SU-DHL-6 (cell line): ENCODE measurements at regions not wholly inside any gene's neighbourhood (a gene's known extent, or its start where the extent isn't known, plus 50 kb on each side); places are given as distances from the start of the nearest gene placed in this dataset.
A peak's percentile ranks its signal among the peaks of the same experiment; 100 is the strongest.

Experiments
- H2AFZ ChIP-seq: fragments of 200-600 bp; sonication (generic); 2 replicates; pipeline ENCODE4 v1.6.1; 2014; ENCODE audit warnings: low read depth, mild to moderate bottlenecking, moderate library complexity, mixed read lengths, antibody characterized with exemption, low read length; ENCODE audit not compliant: severe bottlenecking
- H3F3A ChIP-seq: fragments of 200-600 bp; shearing (Covaris generic); 2 replicates; pipeline ENCODE4 v1.6.0; 2016; ENCODE audit warnings: antibody characterized with exemption, mild to moderate bottlenecking; ENCODE audit not compliant: insufficient read depth
- H3K27ac ChIP-seq: fragments of 200-600 bp; sonication (generic); 2 replicates; pipeline ENCODE4 v1.5.1; 2016; ENCODE audit warnings: low read depth, mild to moderate bottlenecking, low read length, moderate library complexity, mixed read lengths
- H3K27me3 ChIP-seq: fragments of 200-600 bp; sonication (generic), shearing (Covaris generic); 2 replicates; pipeline ENCODE4 v1.6.0; 2014; ENCODE audit warnings: mild to moderate bottlenecking, low read length
- H3K36me3 ChIP-seq: fragments of 200-600 bp; sonication (generic); 2 replicates; pipeline ENCODE4 v1.6.1; 2014; ENCODE audit warnings: mild to moderate bottlenecking, low read length, mixed read lengths
- H3K4me2 ChIP-seq: fragments of 300-600, 200-600 bp; shearing (Covaris generic), sonication (generic); 2 replicates; pipeline ENCODE4 v1.6.0; 2014; ENCODE audit warnings: low read length, low read depth, mild to moderate bottlenecking; ENCODE audit not compliant: poor library complexity, severe bottlenecking
- H3K4me3 ChIP-seq: fragments of 200-600 bp; sonication (generic); 2 replicates; pipeline ENCODE4 v1.5.1; 2014; ENCODE audit warnings: antibody characterized with exemption, low read length, mild to moderate bottlenecking, mixed read lengths; ENCODE audit not compliant: insufficient read depth, poor library complexity, severe bottlenecking
- H3K79me2 ChIP-seq: fragments of 200-600 bp; sonication (generic); 2 replicates; pipeline ENCODE4 v1.6.1; 2014; ENCODE audit warnings: mild to moderate bottlenecking, low read length, moderate library complexity; ENCODE audit not compliant: insufficient read depth
- H3K9ac ChIP-seq: fragments of 200-600 bp; sonication (generic); 2 replicates; pipeline ENCODE4 v1.7.0; 2014; ENCODE audit warnings: mild to moderate bottlenecking, low read length
- H3K9me2 ChIP-seq: fragments of 200-600 bp; sonication (generic); replicated peaks from 2 replicates; pipeline ENCODE4 v1.6.1; 2014; ENCODE audit warnings: low read length; ENCODE audit not compliant: insufficient read depth
- H3K9me3 ChIP-seq: fragments of 200-600 bp; sonication (generic); 2 replicates; pipeline ENCODE4 v1.6.1; 2014; ENCODE audit warnings: low read length, mixed read lengths; ENCODE audit not compliant: insufficient read depth
- H4K20me1 ChIP-seq: fragments of 200-600 bp; sonication (generic); 2 replicates; pipeline ENCODE4 v1.6.1; 2014; ENCODE audit warnings: low read depth, mild to moderate bottlenecking, antibody characterized with exemption, low read length, moderate library complexity, mixed read lengths
- EZH2phosphoT487 ChIP-seq: fragments of 200-600 bp; sonication (generic), shearing (Covaris generic); conservative IDR thresholded peaks from 2 replicates; pipeline ENCODE4 v1.6.1; 2018; ENCODE audit warnings: mild to moderate bottlenecking, antibody characterized with exemption, low read length, moderate library complexity, mixed read lengths
- TF ChIP-seq, protein P1 (sequence below): fragments of 200-600 bp; sonication (generic); IDR thresholded peaks from one replicate; pipeline ENCODE4 v1.5.1; 2017; ENCODE audit warnings: antibody characterized with exemption, mild to moderate bottlenecking, low read length, moderate library complexity; ENCODE audit not compliant: insufficient read depth, poor library complexity, severe bottlenecking

DNA sequence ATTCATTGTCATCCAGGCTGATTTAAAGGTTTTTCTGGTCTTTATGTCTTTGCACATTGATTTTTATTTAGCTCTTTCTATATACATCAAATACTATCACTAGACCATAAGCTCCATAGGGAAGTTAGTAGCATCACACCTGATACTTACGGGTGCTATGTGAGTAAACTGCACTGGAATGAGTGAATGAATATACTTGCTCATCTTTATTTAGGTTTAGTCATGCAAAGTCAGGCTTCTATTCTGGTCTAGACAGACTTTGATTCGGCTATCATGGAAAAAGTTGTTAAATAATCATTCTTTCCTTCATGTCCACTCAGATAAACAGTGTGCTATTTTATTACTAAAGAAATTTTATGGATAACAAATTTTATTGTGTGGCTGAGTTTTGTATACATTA lies 457.8 kb upstream of the PCDH7 start:
- Histone ChIP-seq H3K79me2 (no peaks in the 10 kb centered on the region), H3K27me3 (no peaks in the 10 kb centered on the region), H3K4me2 (no peak overlapping the region), H3K4me3 (no peak overlapping the region), H2AFZ (peak overlapping the region; percentile 22), H3K27ac (no peak overlapping the region), H4K20me1 (no peaks in the 10 kb centered on the region), H3K9me2 (no peaks in the 10 kb centered on the region), H3K9ac (no peak overlapping the region), H3K9me3 (no peaks in the 10 kb centered on the region), H3F3A (no peaks in the 10 kb centered on the region), H3K36me3 (no peaks in the 10 kb centered on the region)
- TF ChIP-seq EZH2phosphoT487, result no peak
- TF ChIP-seq, protein P1, sequence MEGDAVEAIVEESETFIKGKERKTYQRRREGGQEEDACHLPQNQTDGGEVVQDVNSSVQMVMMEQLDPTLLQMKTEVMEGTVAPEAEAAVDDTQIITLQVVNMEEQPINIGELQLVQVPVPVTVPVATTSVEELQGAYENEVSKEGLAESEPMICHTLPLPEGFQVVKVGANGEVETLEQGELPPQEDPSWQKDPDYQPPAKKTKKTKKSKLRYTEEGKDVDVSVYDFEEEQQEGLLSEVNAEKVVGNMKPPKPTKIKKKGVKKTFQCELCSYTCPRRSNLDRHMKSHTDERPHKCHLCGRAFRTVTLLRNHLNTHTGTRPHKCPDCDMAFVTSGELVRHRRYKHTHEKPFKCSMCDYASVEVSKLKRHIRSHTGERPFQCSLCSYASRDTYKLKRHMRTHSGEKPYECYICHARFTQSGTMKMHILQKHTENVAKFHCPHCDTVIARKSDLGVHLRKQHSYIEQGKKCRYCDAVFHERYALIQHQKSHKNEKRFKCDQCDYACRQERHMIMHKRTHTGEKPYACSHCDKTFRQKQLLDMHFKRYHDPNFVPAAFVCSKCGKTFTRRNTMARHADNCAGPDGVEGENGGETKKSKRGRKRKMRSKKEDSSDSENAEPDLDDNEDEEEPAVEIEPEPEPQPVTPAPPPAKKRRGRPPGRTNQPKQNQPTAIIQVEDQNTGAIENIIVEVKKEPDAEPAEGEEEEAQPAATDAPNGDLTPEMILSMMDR, result no peak

GRCh38 chr4:30264465-30264864 lies 455.7 kb upstream of the PCDH7 start:
- Histone ChIP-seq H3F3A (no peaks in the 10 kb centered on the region), H4K20me1 (no peaks in the 10 kb centered on the region), H3K9me3 (no peaks in the 10 kb centered on the region), H2AFZ (no peak overlapping the region), H3K27me3 (no peaks in the 10 kb centered on the region), H3K9me2 (no peaks in the 10 kb centered on the region), H3K36me3 (no peaks in the 10 kb centered on the region), H3K79me2 (no peaks in the 10 kb centered on the region), H3K4me3 (no peak overlapping the region), H3K4me2 (no peak overlapping the region), H3K27ac (no peak overlapping the region), H3K9ac (no peak overlapping the region)
- TF ChIP-seq, protein P1, result no peak
- TF ChIP-seq EZH2phosphoT487, result no peak

DNA sequence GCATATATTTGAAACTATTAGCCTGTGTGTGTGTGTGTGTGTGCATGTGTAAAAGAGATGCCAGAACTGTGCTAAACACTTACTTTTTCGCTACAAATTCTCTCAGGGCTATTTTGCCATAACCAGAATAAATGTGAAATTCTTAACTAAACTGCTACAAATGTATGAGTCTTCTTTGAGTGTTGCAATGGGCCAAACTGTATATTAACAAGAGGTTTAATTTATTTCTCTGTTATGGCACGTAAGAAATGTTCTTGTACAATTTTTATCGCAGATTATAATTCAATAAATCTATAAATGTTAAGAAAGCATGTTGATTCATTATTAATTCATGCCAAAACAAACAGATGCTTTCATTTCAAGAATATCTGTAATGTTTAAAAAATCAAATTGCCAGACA lies 454.5 kb upstream of the PCDH7 start:
- Histone ChIP-seq H3K27ac (no peak overlapping the region), H2AFZ (no peak overlapping the region), H3K27me3 (no peaks in the 10 kb centered on the region), H3K4me2 (no peak overlapping the region), H4K20me1 (no peaks in the 10 kb centered on the region), H3F3A (no peaks in the 10 kb centered on the region), H3K4me3 (no peak overlapping the region), H3K9me2 (no peaks in the 10 kb centered on the region), H3K79me2 (no peaks in the 10 kb centered on the region), H3K9ac (no peak overlapping the region), H3K9me3 (no peaks in the 10 kb centered on the region), H3K36me3 (no peaks in the 10 kb centered on the region)
- TF ChIP-seq, protein P1, result no peak
- TF ChIP-seq EZH2phosphoT487, result no peak

DNA sequence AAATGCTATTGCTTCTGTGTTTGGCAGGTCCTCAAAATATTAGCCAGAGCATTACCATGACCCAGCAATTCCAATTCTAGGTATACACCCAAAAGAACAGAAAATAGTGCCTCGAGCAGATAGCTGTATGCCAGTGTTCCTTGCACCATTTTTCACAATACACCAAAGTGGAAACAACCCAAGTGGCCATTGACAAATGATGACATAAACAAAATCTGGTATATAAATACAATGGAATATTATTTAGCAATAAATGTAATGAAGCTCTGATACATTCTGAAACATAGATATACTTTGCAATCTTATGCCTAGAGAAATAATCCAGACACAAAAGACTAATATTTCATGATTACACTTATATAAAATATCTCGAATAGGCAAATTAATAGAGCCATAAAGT lies 451.8 kb upstream of the PCDH7 start:
- H3K27me3 ChIP-seq, result no peaks in the 10 kb centered on the region
- H3K36me3 ChIP-seq, result no peaks in the 10 kb centered on the region
- no peaks in the 10 kb centered on the region for H3K79me2 ChIP-seq
- no peak overlapping the region for H3K4me2 ChIP-seq
- no peaks in the 10 kb centered on the region for H3K9me3 ChIP-seq
- no peak overlapping the region for H3K4me3 ChIP-seq
- no peaks in the 10 kb centered on the region for H4K20me1 ChIP-seq
- H3K9me2 ChIP-seq, result no peaks in the 10 kb centered on the region
- no peak overlapping the region for H3K27ac ChIP-seq
- no peak overlapping the region for H3K9ac ChIP-seq
- H2AFZ ChIP-seq, result no peak overlapping the region
- no peaks in the 10 kb centered on the region for H3F3A ChIP-seq
- TF ChIP-seq EZH2phosphoT487, result no peak
- TF ChIP-seq, protein P1, result no peak
